ENCODE measurements at regions not wholly inside any gene's neighbourhood (a gene's known extent, or its start where the extent isn't known, plus 50 kb on each side); places are given as distances from the start of the nearest gene placed in this dataset.

DNA sequence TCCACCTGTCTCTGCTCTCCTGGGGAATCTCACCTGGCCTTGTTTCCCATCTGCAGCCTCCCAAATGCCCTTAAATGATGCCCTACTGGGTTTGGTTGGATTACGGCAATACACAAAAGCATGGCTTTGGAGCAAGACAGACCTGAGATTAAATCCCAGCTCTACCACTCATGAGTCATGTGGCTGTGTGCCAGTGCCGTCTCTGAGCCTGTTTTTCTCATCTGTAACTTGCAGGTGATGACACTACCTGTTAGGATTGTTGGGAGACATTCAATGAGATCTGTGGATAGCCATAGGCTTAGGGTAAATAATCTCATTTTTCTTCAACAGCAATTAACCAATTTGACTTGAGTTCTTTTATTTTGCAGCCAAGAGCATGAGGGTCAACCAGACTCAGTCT is 240.3 kb downstream of the MAF start:
- Mint-ChIP-seq H3K4me1 (ENCODE audit: low read depth) (peaks cover 9% of the 10 kb centered on the region), H3K27me3 (ENCODE audit: low read depth) (peaks cover 4% of the 10 kb centered on the region), H3K9me3 (peaks cover 5% of the 10 kb centered on the region), H3K36me3 (ENCODE audit: low read depth) (no peaks in the 10 kb centered on the region), H3K27ac (no peak overlapping the region), H3K4me3 (no peak overlapping the region)
- DNase-seq (ENCODE audit: low spot score): no peak

DNA sequence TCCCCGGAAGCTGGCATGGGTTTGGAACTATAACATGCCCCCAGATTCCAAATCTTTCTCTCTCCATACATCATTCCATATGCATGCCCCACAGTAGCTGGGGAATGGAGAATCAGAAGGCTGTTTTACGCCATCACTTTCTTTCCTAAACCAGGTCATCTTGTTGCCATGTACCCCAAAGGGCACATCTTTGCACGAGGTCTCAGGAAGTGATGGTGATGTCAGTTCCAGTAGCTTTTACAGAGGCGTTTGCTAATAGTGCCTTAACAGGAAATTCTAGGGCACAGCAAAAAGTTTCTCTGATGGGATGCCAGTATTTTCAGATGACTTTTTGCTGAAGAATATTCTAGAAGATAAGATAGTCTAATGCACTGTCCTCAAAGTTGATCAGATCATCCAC is 241.5 kb downstream of the MAF start:
- Mint-ChIP-seq H3K4me3 (no peak overlapping the region), H3K27me3 (ENCODE audit: low read depth) (peaks cover 4% of the 10 kb centered on the region), H3K27ac (no peak overlapping the region), H3K36me3 (ENCODE audit: low read depth) (no peaks in the 10 kb centered on the region), H3K4me1 (ENCODE audit: low read depth) (peaks cover 9% of the 10 kb centered on the region), H3K9me3 (peaks cover 3% of the 10 kb centered on the region)
- no peak for DNase-seq (ENCODE audit: low spot score)

DNA sequence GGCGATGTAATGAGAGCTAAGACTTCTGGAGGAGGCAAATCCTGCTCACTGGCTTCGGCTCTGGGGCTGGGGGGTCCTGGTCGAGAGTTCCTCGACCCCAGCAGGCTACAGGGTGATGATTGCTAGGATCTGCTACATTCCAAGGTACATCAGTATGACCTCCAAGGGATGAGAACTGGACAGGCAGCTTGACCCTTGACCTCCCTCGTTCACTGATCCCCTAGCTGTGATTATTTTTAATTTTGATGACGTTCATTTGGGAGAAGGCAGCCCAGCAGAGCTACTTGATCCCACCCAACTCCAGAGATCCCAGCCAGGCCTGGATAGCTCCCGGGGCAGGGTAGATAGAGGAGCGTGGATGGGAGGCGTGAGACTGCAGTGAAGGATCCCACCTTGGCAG is 242.3 kb downstream of the MAF start:
- Mint-ChIP-seq H3K9me3 (no peaks in the 10 kb centered on the region), H3K27me3 (ENCODE audit: low read depth) (peaks cover 4% of the 10 kb centered on the region), H3K36me3 (ENCODE audit: low read depth) (no peaks in the 10 kb centered on the region), H3K27ac (no peak overlapping the region), H3K4me3 (no peak overlapping the region), H3K4me1 (ENCODE audit: low read depth) (peaks cover 9% of the 10 kb centered on the region)
- DNase-seq (ENCODE audit: low spot score): no peak

DNA sequence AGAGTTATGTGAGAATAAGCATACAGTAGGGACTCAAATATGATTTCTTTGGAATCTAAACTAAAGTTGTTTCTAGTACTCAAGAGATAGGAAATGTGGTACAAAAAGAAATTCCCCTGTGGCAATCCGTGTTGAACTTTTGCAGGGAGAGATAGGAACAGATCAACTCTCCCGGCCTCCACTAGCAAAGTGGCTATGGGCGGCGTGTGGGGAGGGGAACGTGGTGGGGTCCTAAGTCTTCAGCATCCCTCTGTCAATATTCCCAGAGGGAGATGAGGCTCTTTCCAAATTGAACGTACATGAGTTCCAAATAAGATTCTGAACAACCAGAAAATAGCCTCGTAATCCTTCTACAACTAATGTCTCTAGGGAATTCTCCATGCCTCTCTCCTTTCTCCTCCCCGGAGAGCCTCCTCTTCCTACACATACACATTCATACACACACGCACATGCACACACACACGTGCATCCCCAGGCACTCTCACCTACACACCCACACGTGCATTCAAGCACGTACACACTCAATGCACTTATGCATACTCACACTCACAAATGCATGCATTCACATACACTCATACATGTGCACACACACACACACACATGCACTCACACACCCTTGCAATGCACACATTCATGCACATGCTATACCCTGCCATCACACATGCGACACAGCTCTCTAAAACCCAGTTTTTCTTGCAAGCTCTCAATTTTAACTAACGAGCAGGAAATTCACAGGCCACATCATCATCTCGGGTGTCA is 244.8 kb downstream of the MAF start:
- DNase-seq (ENCODE audit: low spot score): no peak
- no peaks in the 10 kb centered on the region for H3K36me3 Mint-ChIP-seq (ENCODE audit: low read depth)
- no peak overlapping the region for H3K4me3 Mint-ChIP-seq
- no peaks in the 10 kb centered on the region for H3K9me3 Mint-ChIP-seq
- no peaks in the 10 kb centered on the region for H3K27me3 Mint-ChIP-seq (ENCODE audit: low read depth)
- H3K4me1 Mint-ChIP-seq (ENCODE audit: low read depth): no peaks in the 10 kb centered on the region
- H3K27ac Mint-ChIP-seq: no peak overlapping the region

DNA sequence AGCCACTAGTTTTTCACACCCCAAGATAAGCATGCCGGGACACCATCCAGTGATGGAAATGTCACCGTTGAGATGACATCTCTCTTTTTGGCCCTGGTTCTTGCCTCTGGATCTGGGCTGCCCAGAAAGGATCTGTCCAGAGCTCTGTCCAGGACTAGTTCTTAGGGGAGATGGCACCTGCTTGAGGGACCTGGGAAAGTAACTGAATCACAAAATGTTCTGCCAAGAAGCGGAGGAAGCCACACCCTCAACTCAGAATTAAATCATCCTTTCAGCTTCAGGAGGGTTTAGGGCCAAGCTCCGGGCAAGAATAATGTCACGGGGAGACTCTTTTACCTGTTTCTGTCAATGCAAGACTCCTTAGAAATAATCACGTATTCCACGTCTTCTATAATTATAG is 248.6 kb downstream of the MAF start:
- H3K4me3 Mint-ChIP-seq: no peak overlapping the region
- H3K27ac Mint-ChIP-seq: no peak overlapping the region
- H3K36me3 Mint-ChIP-seq (ENCODE audit: low read depth): no peaks in the 10 kb centered on the region
- no peaks in the 10 kb centered on the region for H3K4me1 Mint-ChIP-seq (ENCODE audit: low read depth)
- no peak for DNase-seq (ENCODE audit: low spot score)
- no peaks in the 10 kb centered on the region for H3K9me3 Mint-ChIP-seq
- no peaks in the 10 kb centered on the region for H3K27me3 Mint-ChIP-seq (ENCODE audit: low read depth)

DNA sequence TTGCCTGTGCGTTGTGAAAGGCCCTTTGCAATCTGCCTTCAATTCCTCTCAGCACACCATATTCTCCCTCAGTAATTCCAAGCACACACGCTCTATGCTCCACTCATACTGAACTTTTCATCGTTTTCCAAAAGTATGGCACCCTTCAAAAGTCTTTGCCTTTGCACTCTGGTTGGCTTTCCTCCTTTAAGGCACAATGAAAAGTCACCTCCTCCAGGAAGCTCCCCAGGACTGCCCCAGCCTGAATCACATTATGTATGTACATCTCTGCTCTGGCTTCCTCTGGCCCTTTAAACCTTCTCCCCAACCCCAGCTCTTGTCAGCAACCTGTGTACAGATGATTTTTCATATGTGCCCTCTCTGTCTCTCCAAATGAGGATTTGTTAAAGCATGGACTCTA is 250.7 kb downstream of the MAF start:
- Mint-ChIP-seq H3K9me3 (no peaks in the 10 kb centered on the region), H3K4me1 (ENCODE audit: low read depth) (no peaks in the 10 kb centered on the region), H3K27me3 (ENCODE audit: low read depth) (no peaks in the 10 kb centered on the region), H3K27ac (no peak overlapping the region), H3K36me3 (ENCODE audit: low read depth) (no peaks in the 10 kb centered on the region), H3K4me3 (no peak overlapping the region)
- no peak for DNase-seq (ENCODE audit: low spot score)

DNA sequence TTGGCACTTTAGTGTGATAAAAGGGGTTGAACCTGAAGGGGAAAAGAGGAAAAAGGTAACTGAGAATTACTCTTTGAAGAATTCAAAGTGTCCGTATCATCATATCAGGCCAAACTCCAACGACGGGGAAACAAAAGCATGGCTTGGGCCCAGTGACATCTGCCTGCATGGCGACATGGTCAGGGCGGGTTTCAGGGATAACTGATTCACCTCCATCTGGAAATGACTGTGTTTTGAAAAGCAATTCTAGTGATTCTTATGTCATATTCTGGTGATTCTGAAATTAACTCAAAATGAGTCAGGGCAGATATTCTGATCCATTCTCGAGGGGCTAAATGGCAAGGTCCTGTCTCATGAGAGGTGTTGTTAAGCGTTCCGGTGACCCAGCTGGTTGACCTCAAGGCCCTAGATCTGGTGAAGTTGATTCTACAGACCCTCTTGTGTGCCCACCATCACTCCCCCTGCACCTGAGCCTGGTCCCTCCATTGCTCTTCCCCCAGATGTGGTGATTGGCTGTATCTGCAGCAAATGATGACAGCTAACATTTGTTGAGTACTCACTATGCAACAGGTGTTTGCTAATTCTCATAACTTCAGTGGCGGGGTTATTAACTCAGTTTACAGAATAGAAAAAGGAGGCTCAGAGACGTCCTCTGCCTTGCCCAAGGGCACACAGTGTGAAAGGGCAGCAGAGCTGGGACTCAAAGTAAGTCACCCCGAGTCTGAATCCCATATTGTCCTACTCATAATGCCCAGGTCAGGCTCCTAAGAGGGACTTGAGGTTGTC is 251.8 kb downstream of the MAF start:
- no peaks in the 10 kb centered on the region for H3K9me3 Mint-ChIP-seq
- DNase-seq (ENCODE audit: low spot score): no peak
- no peak overlapping the region for H3K4me3 Mint-ChIP-seq
- peaks cover under 1% of the 10 kb centered on the region for H3K4me1 Mint-ChIP-seq (ENCODE audit: low read depth)
- H3K36me3 Mint-ChIP-seq (ENCODE audit: low read depth): no peaks in the 10 kb centered on the region
- H3K27me3 Mint-ChIP-seq (ENCODE audit: low read depth): no peaks in the 10 kb centered on the region
- H3K27ac Mint-ChIP-seq: no peak overlapping the region

DNA sequence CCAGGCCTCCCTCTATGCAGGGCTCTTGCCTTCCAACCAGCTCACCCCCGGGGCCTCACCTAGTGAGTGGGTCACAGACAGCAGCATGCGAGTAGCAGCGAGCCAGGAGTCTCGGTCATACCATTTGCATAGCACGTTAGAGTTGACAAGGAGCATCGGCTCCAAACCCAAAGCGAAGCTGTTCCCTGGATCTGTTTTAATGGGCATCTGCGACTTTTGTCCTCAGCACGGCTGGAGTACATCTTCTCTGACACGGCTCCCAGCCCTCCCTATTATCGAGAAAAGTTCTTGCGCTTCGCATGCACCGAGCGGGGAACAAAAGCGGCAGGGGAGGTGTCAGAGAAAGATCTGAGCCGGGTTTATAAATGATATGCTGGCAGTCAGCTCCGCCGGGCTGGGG is 253.3 kb downstream of the MAF start:
- Mint-ChIP-seq H3K9me3 (no peaks in the 10 kb centered on the region), H3K27ac (no peak overlapping the region), H3K4me1 (ENCODE audit: low read depth) (peaks cover 2% of the 10 kb centered on the region), H3K4me3 (no peak overlapping the region), H3K36me3 (ENCODE audit: low read depth) (no peaks in the 10 kb centered on the region), H3K27me3 (ENCODE audit: low read depth) (no peaks in the 10 kb centered on the region)
- no peak for DNase-seq (ENCODE audit: low spot score)

DNA sequence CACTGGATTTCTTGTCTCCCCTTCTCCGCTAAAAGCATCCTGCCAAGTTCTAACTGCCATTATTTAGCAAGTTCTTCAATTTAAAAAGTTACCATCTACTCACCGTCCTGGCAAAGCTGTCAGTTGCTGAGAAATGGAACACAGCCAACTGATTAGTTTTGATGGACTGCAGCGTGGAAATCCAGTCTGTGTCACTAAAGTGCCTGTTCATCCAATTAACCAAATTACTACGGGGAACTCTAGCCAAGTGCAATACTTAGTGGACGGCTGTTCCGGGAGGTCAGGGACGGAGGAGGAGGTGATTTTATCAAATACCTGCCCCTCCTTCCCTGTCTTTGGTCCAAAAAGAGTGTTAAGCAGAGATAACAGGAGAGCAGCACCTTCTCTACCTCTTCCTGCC is 260.7 kb downstream of the MAF start:
- no peak for DNase-seq (ENCODE audit: low spot score)
- no peaks in the 10 kb centered on the region for H3K9me3 Mint-ChIP-seq
- H3K4me3 Mint-ChIP-seq: no peak overlapping the region
- peaks cover 2% of the 10 kb centered on the region for H3K4me1 Mint-ChIP-seq (ENCODE audit: low read depth)
- H3K27me3 Mint-ChIP-seq (ENCODE audit: low read depth): no peaks in the 10 kb centered on the region
- H3K36me3 Mint-ChIP-seq (ENCODE audit: low read depth): no peaks in the 10 kb centered on the region
- no peak overlapping the region for H3K27ac Mint-ChIP-seq

DNA sequence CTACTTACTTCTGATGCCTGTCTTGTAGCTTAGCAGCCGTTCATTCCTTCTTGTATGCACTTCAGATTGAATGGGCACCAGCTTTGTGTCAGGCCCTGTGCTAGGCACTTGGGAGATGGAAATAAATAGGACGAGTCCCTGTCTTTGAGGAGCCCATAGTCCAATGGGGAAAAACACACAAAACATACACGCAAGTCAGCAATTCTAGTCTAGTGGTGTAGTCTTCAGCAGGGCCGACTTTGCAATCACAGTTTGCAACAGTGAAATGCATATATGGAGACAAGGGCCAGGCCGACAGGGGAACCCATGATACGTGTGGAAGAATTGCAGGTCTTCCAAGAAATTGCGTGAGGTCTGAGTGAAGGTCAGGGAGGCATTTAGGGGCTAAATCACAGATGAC is 262.6 kb downstream of the MAF start:
- Mint-ChIP-seq H3K9me3 (no peaks in the 10 kb centered on the region), H3K27me3 (ENCODE audit: low read depth) (no peaks in the 10 kb centered on the region), H3K36me3 (ENCODE audit: low read depth) (no peaks in the 10 kb centered on the region), H3K27ac (no peak overlapping the region), H3K4me1 (ENCODE audit: low read depth) (no peaks in the 10 kb centered on the region), H3K4me3 (no peak overlapping the region)
- DNase-seq (ENCODE audit: low spot score): no peak

DNA sequence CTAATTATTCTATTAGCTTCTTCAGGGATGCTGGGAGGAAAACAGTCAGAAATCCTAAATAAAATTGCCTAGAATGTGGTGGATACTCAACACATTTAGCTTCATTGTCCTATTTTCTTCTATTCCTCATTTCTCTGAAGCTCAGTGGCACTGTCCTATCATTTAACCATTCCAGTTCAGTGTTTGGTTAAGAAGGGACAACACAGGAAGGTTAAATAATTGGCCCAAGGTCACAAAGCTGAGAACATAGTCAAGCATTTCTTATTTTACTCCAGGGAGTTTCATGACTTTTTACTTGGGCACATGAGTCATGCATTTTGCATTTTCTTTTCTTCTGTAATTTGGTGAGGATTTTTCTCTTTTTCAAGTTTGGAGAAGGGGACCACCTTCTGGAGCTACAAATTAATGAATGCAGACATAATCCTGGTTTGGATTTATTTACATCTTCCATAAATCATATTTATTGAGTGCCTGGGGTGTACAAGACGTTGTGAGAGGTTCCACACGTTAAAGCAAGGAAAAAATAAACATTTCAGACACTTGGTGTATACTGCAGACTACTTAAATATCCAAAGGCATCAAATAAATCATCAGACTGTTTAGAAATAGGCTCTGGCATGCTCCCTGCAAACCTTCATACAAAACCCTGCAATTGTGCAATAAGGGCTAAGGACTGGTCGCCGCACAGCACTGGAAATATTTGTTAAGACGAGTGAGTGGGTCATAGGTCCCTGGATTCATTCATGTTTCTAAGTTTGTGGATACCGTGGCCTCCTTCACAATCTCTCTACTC is 263.9 kb downstream of the MAF start:
- Mint-ChIP-seq H3K27me3 (ENCODE audit: low read depth) (no peaks in the 10 kb centered on the region), H3K27ac (no peak overlapping the region), H3K4me3 (no peak overlapping the region), H3K4me1 (ENCODE audit: low read depth) (no peaks in the 10 kb centered on the region), H3K9me3 (no peaks in the 10 kb centered on the region), H3K36me3 (ENCODE audit: low read depth) (no peaks in the 10 kb centered on the region)
- DNase-seq (ENCODE audit: low spot score): no peak

DNA sequence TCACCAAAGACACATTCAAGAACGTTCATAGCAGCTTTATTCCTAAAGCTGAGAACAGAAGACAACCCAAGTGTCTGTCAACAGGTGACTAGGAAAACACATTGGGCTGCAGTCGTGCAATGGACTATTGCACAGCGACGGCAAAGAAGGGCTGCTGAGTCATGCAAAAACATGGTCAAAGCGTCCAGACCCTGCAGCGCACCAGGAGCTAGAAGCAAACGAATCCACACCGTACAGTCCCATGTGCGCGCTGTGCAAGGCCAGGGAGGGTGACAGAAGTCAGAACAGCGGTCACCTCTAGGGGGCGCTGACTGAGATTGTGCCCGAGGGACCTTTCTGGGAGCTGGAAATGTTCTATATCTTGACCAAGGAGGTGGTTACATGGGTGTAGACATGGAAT is 266.4 kb downstream of the MAF start:
- no peaks in the 10 kb centered on the region for H3K9me3 Mint-ChIP-seq
- no peaks in the 10 kb centered on the region for H3K36me3 Mint-ChIP-seq (ENCODE audit: low read depth)
- H3K4me3 Mint-ChIP-seq: no peak overlapping the region
- no peaks in the 10 kb centered on the region for H3K4me1 Mint-ChIP-seq (ENCODE audit: low read depth)
- H3K27me3 Mint-ChIP-seq (ENCODE audit: low read depth): no peaks in the 10 kb centered on the region
- DNase-seq (ENCODE audit: low spot score): no peak
- no peak overlapping the region for H3K27ac Mint-ChIP-seq

DNA sequence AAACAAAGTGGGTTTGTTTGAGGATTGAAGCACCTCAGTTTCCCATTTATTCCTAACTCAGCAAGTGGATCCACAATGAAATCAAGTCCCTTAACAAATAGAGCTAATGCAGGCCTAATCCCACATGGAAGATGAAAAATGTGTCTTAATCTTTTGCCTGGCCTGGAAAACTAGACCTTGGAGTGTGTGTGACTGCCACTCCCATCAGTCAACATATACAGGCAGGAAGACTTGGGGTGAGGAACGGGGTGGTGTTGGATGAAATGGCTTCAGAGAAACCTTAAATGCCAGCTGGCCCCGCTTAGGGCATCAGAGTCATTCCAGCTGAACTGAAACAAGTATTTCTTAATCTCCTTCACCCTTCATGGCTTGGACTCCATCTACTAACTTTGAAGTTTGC is 269.5 kb downstream of the MAF start:
- H3K4me1 Mint-ChIP-seq (ENCODE audit: low read depth): no peaks in the 10 kb centered on the region
- no peak overlapping the region for H3K27ac Mint-ChIP-seq
- H3K4me3 Mint-ChIP-seq: no peak overlapping the region
- H3K27me3 Mint-ChIP-seq (ENCODE audit: low read depth): no peaks in the 10 kb centered on the region
- H3K36me3 Mint-ChIP-seq (ENCODE audit: low read depth): no peaks in the 10 kb centered on the region
- H3K9me3 Mint-ChIP-seq: no peaks in the 10 kb centered on the region
- DNase-seq (ENCODE audit: low spot score): no peak

DNA sequence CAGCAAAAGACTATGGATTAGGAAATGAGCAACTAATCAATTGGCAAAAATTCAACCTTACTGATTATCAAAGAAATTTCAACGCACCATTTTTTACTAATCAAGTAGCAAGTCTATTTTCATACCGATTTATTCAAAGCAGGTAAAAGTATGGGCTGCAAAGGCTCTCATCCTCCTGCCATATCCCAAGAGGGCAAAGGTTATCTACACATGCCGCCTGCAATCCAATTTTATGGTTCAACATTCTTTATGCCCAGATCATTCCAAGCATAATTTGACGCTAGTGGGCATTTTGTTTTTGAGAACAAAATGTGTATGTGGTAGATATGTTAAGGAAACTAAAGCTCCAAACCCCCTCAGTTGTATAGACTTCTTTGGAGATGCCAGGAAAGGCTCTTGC is 270.6 kb downstream of the MAF start:
- Mint-ChIP-seq H3K4me1 (ENCODE audit: low read depth) (peaks cover 8% of the 10 kb centered on the region), H3K36me3 (ENCODE audit: low read depth) (no peaks in the 10 kb centered on the region), H3K4me3 (no peak overlapping the region), H3K27ac (no peak overlapping the region), H3K27me3 (ENCODE audit: low read depth) (no peaks in the 10 kb centered on the region), H3K9me3 (no peaks in the 10 kb centered on the region)
- no peak for DNase-seq (ENCODE audit: low spot score)
